GM18505 (cell line): ENCODE measurements at regions not wholly inside any gene's neighbourhood (a gene's known extent, or its start where the extent isn't known, plus 50 kb on each side); places are given as distances from the start of the nearest gene placed in this dataset.

Experiments used
- ATAC-seq: cut with Tn5 transposase; IDR thresholded peaks from one replicate; pipeline ENCODE4 v1.9.1; 2021; ENCODE audit not compliant: unreplicated experiment
- POLR2A ChIP-seq: IDR thresholded peaks from 4 replicates; pipeline ENCODE4 v1.6.1; 2011; ENCODE audit warnings: borderline replicate concordance; ENCODE audit not compliant: insufficient read depth, insufficient read length; ENCODE audit errors: extremely low read depth

- no peak for ATAC-seq
- TF ChIP-seq POLR2A, result no peak
These were observed 137.0 kb upstream of the LIPC start for GRCh38 chr15:58294681-58295254.

GRCh38 chr15:58295637-58296215 is 136.1 kb upstream of the LIPC start:
- no peak for TF ChIP-seq POLR2A
- no peak for ATAC-seq

GRCh38 chr15:58296276-58296675 is 135.5 kb upstream of the LIPC start:
- no peak for TF ChIP-seq POLR2A

GRCh38 chr15:58297639-58298038 is 134.2 kb upstream of the LIPC start:
- no peak for ATAC-seq
- TF ChIP-seq POLR2A, result no peak

More at GRCh38 chr15:58296276-58296675, 135.5 kb upstream of the LIPC start:
- no peak for ATAC-seq

- no peak for ATAC-seq
- no peak for TF ChIP-seq POLR2A
These were observed 132.6 kb upstream of the LIPC start for GRCh38 chr15:58298879-58299850.

GRCh38 chr15:58302832-58303231 is 129.0 kb upstream of the LIPC start:
- ATAC-seq, result no peak
- TF ChIP-seq POLR2A, result no peak

- no peak for TF ChIP-seq POLR2A
- no peak for ATAC-seq
These were observed 128.6 kb upstream of the LIPC start for GRCh38 chr15:58303236-58303635.

- no peak for ATAC-seq
- TF ChIP-seq POLR2A, result no peak
These were observed 125.0 kb upstream of the LIPC start for GRCh38 chr15:58306591-58307312.

- TF ChIP-seq POLR2A, result no peak
- ATAC-seq, result no peak
These were observed 124.4 kb upstream of the LIPC start for GRCh38 chr15:58307313-58307961.

- TF ChIP-seq POLR2A, result no peak
These were observed 122.9 kb upstream of the LIPC start for GRCh38 chr15:58308742-58309355.

GRCh38 chr15:58309963-58310928 is 121.5 kb upstream of the LIPC start:
- no peak for ATAC-seq
- TF ChIP-seq POLR2A, result no peak

More at GRCh38 chr15:58308742-58309355, 122.9 kb upstream of the LIPC start:
- no peak for ATAC-seq
